Upper lobe of right lung (tissue), 1 donor: ENCODE measurements at regions not wholly inside any gene's neighbourhood (a gene's known extent, or its start where the extent isn't known, plus 50 kb on each side); places are given as distances from the start of the nearest gene placed in this dataset.

Experiments used
- ATAC-seq: fragments of 200-7000 bp; cut with Tn5 transposase; one replicate; pipeline ENCODE4 v1.9.1; 2020; ENCODE audit warnings: mild to moderate bottlenecking, moderate library complexity
- DNase-seq: peaks from one replicate; pipeline ENCODE4 v3.0.0-alpha.2; 2020
- H3K27ac ChIP-seq: fragments of 200-600 bp; one replicate; pipeline ENCODE4 v1.8.0; 2022
- H3K27me3 ChIP-seq: fragments of 200-600 bp; one replicate; pipeline ENCODE4 v1.8.0; 2022; ENCODE audit warnings: mild to moderate bottlenecking
- H3K36me3 ChIP-seq: fragments of 200-600 bp; one replicate; pipeline ENCODE4 v1.8.0; 2022
- H3K4me1 ChIP-seq: fragments of 200-600 bp; one replicate; pipeline ENCODE4 v1.8.0; 2022
- H3K4me3 ChIP-seq: fragments of 200-600 bp; one replicate; pipeline ENCODE4 v1.8.0; 2022; ENCODE audit warnings: mild to moderate bottlenecking
- H3K9me3 ChIP-seq: fragments of 200-600 bp; one replicate; pipeline ENCODE4 v1.8.0; 2022
- CTCF ChIP-seq: fragments of 200-600 bp; IDR thresholded peaks from one replicate; pipeline ENCODE4 v1.8.0; 2022; ENCODE audit warnings: antibody characterized with exemption
- intact Hi-C: fragments of 100-400 bp; cut with DNase I; formaldehyde crosslinking; loops from one replicate; pipeline ENCODE4 v1.11.0; 2022
- donor health status: DM: no; HTN: yes; CAD: no; lungs with severe emphysema.

GRCh38 chr3:99256788-99257187, 355.3 kb upstream of the DCBLD2 start:
- DNase-seq (no peak), ATAC-seq (no peak)
- no peak overlapping the region for H3K27ac ChIP-seq
- H3K27me3 ChIP-seq, result no peaks in the 10 kb centered on the region
- H3K9me3 ChIP-seq, result no peaks in the 10 kb centered on the region
- no peaks in the 10 kb centered on the region for H3K36me3 ChIP-seq
- H3K4me1 ChIP-seq, result no peaks in the 10 kb centered on the region
- no peak overlapping the region for H3K4me3 ChIP-seq
- no peak for TF ChIP-seq CTCF
- intact Hi-C loops, result no loop called here

- ATAC-seq, result no peak
- H3K4me1 ChIP-seq, result peaks cover 10% of the 10 kb centered on the region
- TF ChIP-seq CTCF, result no peak
- H3K9me3 ChIP-seq, result no peaks in the 10 kb centered on the region
- no peaks in the 10 kb centered on the region for H3K27me3 ChIP-seq
- no peaks in the 10 kb centered on the region for H3K36me3 ChIP-seq
- no peak for DNase-seq
- intact Hi-C loops, result no loop called here
- H3K4me3 ChIP-seq, result no peak overlapping the region
- no peak overlapping the region for H3K27ac ChIP-seq
These were observed 352.5 kb upstream of the DCBLD2 start for GRCh38 chr3:99253963-99254355.

- peaks cover 10% of the 10 kb centered on the region for H3K4me1 ChIP-seq
- ATAC-seq, result no peak
- H3K4me3 ChIP-seq, result no peak overlapping the region
- H3K36me3 ChIP-seq, result no peaks in the 10 kb centered on the region
- no peak for TF ChIP-seq CTCF
- no peaks in the 10 kb centered on the region for H3K9me3 ChIP-seq
- intact Hi-C loops, result no loop called here
- no peak overlapping the region for H3K27ac ChIP-seq
- H3K27me3 ChIP-seq, result no peaks in the 10 kb centered on the region
- DNase-seq, result no peak
These were observed 349.4 kb upstream of the DCBLD2 start for GRCh38 chr3:99250821-99251355.

- no peak for DNase-seq
- Histone ChIP-seq H3K27ac (no peak overlapping the region), H3K36me3 (no peaks in the 10 kb centered on the region), H3K4me3 (no peak overlapping the region), H3K27me3 (no peaks in the 10 kb centered on the region), H3K4me1 (peaks cover 10% of the 10 kb centered on the region), H3K9me3 (no peaks in the 10 kb centered on the region)
- intact Hi-C loops, result no loop called here
- TF ChIP-seq CTCF, result no peak
- ATAC-seq, result no peak
These were observed 348.8 kb upstream of the DCBLD2 start for GRCh38 chr3:99250272-99250671.

GRCh38 chr3:99249627-99250026, 348.1 kb upstream of the DCBLD2 start:
- intact Hi-C loops, result no loop called here
- Histone ChIP-seq H3K9me3 (no peaks in the 10 kb centered on the region), H3K27me3 (no peaks in the 10 kb centered on the region), H3K4me3 (no peak overlapping the region), H3K36me3 (no peaks in the 10 kb centered on the region), H3K27ac (no peak overlapping the region), H3K4me1 (peaks cover 10% of the 10 kb centered on the region)
- DNase-seq (no peak), ATAC-seq (no peak)
- no peak for TF ChIP-seq CTCF

GRCh38 chr3:99248913-99249312, 347.4 kb upstream of the DCBLD2 start:
- H3K9me3 ChIP-seq, result no peaks in the 10 kb centered on the region
- no peaks in the 10 kb centered on the region for H3K36me3 ChIP-seq
- H3K4me1 ChIP-seq, result peaks cover 10% of the 10 kb centered on the region
- ATAC-seq (no peak), DNase-seq (no peak)
- no peak overlapping the region for H3K27ac ChIP-seq
- no peak overlapping the region for H3K4me3 ChIP-seq
- no peak for TF ChIP-seq CTCF
- intact Hi-C loops, result no loop called here
- H3K27me3 ChIP-seq, result no peaks in the 10 kb centered on the region
